ENCODE measurements at regions not wholly inside any gene's neighbourhood (a gene's known extent, or its start where the extent isn't known, plus 50 kb on each side); places are given as distances from the start of the nearest gene placed in this dataset.
"Not testable (repeated sequence)": the region's sequence is repeated elsewhere in the genome, so short reads cannot be mapped to it uniquely, and the experiment has no call there.

- not testable (repeated sequence) for H3K27ac ChIP-seq; DNase-seq (ENCODE audit: low read depth, low spot score)
Measured at GRCh38 chr4:20062857-20063256, 188.8 kb upstream of the SLIT2 start.

DNA sequence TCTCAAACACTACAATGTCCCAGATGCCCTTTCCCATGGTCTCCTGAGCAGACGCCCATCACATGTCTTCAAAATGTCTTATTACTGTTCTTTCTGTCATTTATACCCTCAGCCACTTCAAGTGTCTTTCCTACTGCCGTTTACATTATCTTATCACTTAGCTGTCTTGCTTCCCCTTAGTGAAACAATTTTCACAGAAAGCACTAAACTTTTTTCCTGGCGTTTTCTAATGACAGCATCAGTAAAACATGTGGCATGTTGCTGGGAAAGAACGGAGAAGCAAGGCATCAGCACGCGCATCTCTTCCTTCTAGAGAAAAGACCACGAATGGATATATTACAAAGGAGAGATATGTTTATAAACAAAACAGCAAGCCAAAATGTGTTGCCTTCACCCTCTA is 189.7 kb upstream of the SLIT2 start:
- DNase-seq (ENCODE audit: low read depth, low spot score): no peak
- no peak overlapping the region for H3K27ac ChIP-seq

DNA sequence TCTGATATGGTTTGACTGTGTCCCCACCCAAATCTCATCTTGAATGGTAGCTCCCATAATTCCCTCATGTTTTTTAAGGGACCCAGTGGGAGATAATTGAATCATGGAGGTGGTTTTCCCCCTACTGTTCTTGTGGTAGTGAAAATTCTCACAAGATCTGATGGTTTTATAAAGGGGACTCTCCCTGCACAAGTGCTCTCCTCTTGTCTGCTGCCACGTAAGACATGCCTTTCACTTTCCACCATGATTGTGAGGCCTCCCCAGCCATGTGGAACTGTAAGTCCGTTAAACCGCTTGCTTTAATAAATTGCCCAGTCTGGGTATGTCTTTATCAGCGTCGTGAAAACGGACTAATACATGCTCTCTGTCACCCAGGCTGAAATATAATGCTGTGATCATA is 200.9 kb upstream of the SLIT2 start:
- no peak for DNase-seq (ENCODE audit: low read depth, low spot score)
- no peak overlapping the region for H3K27ac ChIP-seq

- DNase-seq (ENCODE audit: low read depth, low spot score): no peak
Measured at GRCh38 chr4:20049889-20050288, 201.8 kb upstream of the SLIT2 start.

GRCh38 chr4:20046931-20047677 is 204.6 kb upstream of the SLIT2 start:
- no peak overlapping the region for H3K27ac ChIP-seq
- no peak for DNase-seq (ENCODE audit: low read depth, low spot score)

More at GRCh38 chr4:20049889-20050288, 201.8 kb upstream of the SLIT2 start:
- H3K27ac ChIP-seq: no peak overlapping the region

GRCh38 chr4:20046179-20046578 is 205.5 kb upstream of the SLIT2 start:
- no peak for DNase-seq (ENCODE audit: low read depth, low spot score)
- H3K27ac ChIP-seq: no peak overlapping the region

GRCh38 chr4:20044966-20045365 is 206.7 kb upstream of the SLIT2 start:
- no peak overlapping the region for H3K27ac ChIP-seq
- no peak for DNase-seq (ENCODE audit: low read depth, low spot score)

DNA sequence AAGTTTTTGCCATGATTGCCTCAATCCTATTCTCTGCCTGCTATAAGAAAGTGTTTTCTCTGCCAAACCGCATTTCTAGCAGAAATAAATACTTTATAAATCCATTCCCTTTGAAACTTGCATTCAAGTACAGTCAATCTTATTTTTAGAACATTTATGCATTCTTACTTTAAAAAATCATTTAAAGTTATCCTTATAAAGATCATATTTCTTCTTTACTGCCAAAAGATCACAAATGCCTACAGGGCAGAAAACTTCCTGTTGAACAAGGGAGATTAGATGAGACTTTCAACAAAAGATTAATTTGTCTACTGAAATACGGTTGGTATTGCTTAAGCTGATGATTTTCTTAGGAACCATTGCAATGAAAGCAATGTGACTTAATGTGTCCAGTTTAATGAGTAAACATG is 207.2 kb upstream of the SLIT2 start:
- no peak for DNase-seq (ENCODE audit: low read depth, low spot score)
- H3K27ac ChIP-seq: no peak overlapping the region

GRCh38 chr4:20043991-20044390 is 207.7 kb upstream of the SLIT2 start:
- H3K27ac ChIP-seq: no peak overlapping the region
- no peak for DNase-seq (ENCODE audit: low read depth, low spot score)

- H3K27ac ChIP-seq: no peak overlapping the region
- DNase-seq (ENCODE audit: low read depth, low spot score): no peak
Measured at GRCh38 chr4:20042769-20043168, 208.9 kb upstream of the SLIT2 start.

GRCh38 chr4:20041839-20042407 is 209.8 kb upstream of the SLIT2 start:
- H3K27ac ChIP-seq: no peak overlapping the region
- no peak for DNase-seq (ENCODE audit: low read depth, low spot score)

- no peak for DNase-seq (ENCODE audit: low read depth, low spot score)
Measured at GRCh38 chr4:20037745-20038144, 214.0 kb upstream of the SLIT2 start.

DNA sequence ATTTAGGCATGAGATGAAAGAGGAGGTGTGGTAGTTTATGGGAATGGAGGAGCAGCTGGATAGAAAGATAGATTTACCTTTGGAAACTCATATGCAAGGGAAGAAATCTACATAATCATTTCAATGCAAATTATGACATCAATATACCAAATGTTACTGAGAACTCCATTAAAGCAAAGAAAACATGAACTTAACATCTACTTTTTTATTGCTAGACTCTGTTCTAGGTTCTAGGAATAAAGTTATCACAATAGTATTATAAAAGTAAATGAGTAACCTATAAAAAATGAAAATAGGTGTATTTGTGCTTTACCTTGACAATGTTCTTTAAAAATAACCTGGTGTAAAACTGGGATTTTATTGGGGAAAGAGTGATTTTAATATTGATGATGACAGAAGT is 221.6 kb upstream of the SLIT2 start:
- no peak overlapping the region for H3K27ac ChIP-seq
- no peak for DNase-seq (ENCODE audit: low read depth, low spot score)

More at GRCh38 chr4:20037745-20038144, 214.0 kb upstream of the SLIT2 start:
- no peak overlapping the region for H3K27ac ChIP-seq

- H3K27ac ChIP-seq: peak overlapping the region; percentile 53
- no peak for DNase-seq (ENCODE audit: low read depth, low spot score)
Measured at GRCh38 chr4:20028645-20029044, 223.1 kb upstream of the SLIT2 start.

GRCh38 chr4:20026456-20026855 is 225.2 kb upstream of the SLIT2 start:
- no peak for DNase-seq (ENCODE audit: low read depth, low spot score)
- no peak overlapping the region for H3K27ac ChIP-seq

GRCh38 chr4:20022471-20022870 is 229.2 kb upstream of the SLIT2 start:
- no peak for DNase-seq (ENCODE audit: low read depth, low spot score)

GRCh38 chr4:20020056-20020455 is 231.6 kb upstream of the SLIT2 start:
- H3K27ac ChIP-seq: peak overlapping the region; percentile 50
- no peak for DNase-seq (ENCODE audit: low read depth, low spot score)

More at GRCh38 chr4:20022471-20022870, 229.2 kb upstream of the SLIT2 start:
- H3K27ac ChIP-seq: no peak overlapping the region

DNA sequence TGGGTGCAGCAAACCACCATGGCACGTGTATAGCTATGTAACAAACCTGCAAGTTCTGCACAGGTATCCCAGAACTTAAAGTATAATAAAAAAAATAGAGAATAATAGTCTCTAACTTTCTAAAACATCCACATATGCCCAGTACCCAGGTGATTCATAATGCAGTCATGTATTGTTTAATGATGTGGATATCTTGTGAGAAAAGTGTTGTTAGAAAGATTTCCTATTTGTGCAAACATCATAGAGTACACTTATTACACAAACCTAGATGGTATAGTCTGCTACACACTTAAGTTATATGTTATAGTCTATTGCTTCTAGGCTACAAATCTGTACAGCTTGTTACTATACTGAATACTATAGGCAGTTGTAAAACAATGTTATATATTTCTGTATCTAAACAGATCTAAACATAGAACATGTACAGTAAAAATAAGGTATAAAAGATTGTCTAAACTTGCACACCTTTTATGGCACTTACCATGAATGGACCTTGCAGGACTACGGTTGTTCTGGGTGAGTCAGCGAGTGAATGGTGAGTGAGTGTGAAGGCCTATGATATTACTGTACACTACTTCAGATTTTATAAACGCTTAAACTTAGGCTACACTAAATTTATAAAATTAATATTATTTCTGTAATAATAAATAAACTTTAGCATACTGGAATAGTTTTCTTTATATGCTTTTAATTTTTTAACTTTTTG is 232.2 kb upstream of the SLIT2 start:
- DNase-seq (ENCODE audit: low read depth, low spot score): no peak
- peak overlapping the region; percentile 50 for H3K27ac ChIP-seq

GRCh38 chr4:20017777-20018115 is 234.0 kb upstream of the SLIT2 start:
- DNase-seq (ENCODE audit: low read depth, low spot score): no peak
- H3K27ac ChIP-seq: no peak overlapping the region

DNA sequence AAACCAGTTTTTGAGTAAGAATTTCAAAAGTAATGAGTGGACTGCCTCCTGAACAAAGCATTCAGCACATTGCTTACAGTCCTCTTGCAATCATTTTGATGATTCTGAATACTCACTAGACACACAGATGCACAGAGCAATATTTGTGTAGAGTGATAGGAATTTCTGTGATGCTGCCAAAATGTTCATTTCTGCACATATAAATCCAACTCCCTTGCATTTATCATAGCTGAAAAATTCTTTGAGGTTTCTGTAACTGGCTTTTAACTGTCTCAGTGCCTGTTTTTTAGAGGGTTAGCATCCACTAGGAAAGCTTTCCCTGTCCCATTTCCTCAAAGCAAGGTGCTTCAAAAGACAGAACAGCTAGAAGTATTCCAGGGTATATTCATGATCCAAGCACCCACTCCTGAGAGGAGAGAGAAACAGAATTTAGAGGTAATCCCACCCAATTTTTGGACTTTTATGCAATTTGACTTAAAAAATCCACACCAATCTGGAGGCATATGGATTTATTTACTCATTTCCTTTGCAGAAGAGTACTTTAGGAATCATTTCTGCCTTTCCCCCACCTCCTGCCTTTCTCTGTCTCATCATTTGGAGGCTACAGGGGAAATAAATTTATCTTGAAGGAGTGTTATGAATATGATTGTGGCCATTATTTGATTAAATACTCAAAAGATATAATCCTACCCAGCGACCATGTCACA is 234.5 kb upstream of the SLIT2 start:
- no peak for DNase-seq (ENCODE audit: low read depth, low spot score)
- no peak overlapping the region for H3K27ac ChIP-seq

All from epithelial cell of prostate (primary cell).